OCI-LY3 (cell line): ENCODE measurements at regions not wholly inside any gene's neighbourhood (a gene's known extent, or its start where the extent isn't known, plus 50 kb on each side); places are given as distances from the start of the nearest gene placed in this dataset.

ENCODE experiments used
- H2AFZ ChIP-seq: fragments of 200-600, 300-600 bp; shearing (Covaris generic); 2 replicates; pipeline ENCODE4 v1.6.0; 2014; ENCODE audit warnings: antibody characterized with exemption, low read depth, low read length
- H3K27ac ChIP-seq: fragments of 200-600, 300-600 bp; sonication (generic); 2 replicates; pipeline ENCODE4 v1.5.1; 2014; ENCODE audit warnings: mild to moderate bottlenecking, low read length, moderate library complexity, mixed read lengths
- H3K27me3 ChIP-seq: fragments of 200-600, 300-600 bp; sonication (generic); 2 replicates; pipeline ENCODE4 v1.6.1; 2014; ENCODE audit warnings: low read depth, low read length, mixed read lengths
- H3K36me3 ChIP-seq: fragments of 200-600, 300-600 bp; sonication (generic); replicated peaks from 2 replicates; pipeline ENCODE3; 2014; ENCODE audit warnings: low read depth, low read length, mixed read lengths
- H3K4me1 ChIP-seq: fragments of 300-600, 200-600 bp; sonication (generic); 2 replicates; pipeline ENCODE4 v1.6.1; 2014; ENCODE audit warnings: low read length, mixed read lengths
- H3K4me2 ChIP-seq: fragments of 200-600, 300-600 bp; sonication (generic); 2 replicates; pipeline ENCODE4 v1.6.1; 2014; ENCODE audit warnings: low read length, mixed read lengths
- H3K4me3 ChIP-seq: fragments of 300-600, 200-600 bp; sonication (generic); 2 replicates; pipeline ENCODE4 v1.5.1; 2014; ENCODE audit warnings: antibody characterized with exemption, mild to moderate bottlenecking, low read length, moderate library complexity
- H3K79me2 ChIP-seq: fragments of 300-600, 200-600 bp; shearing (Covaris generic); 2 replicates; pipeline ENCODE4 v1.6.1; 2014; ENCODE audit warnings: mild to moderate bottlenecking, low read length, mixed read lengths
- H3K9ac ChIP-seq: fragments of 300-600, 200-600 bp; shearing (Covaris generic); 2 replicates; pipeline ENCODE4 v1.6.0; 2014; ENCODE audit warnings: mild to moderate bottlenecking, low read length, moderate library complexity
- H3K9me3 ChIP-seq: fragments of 200-600, 300-600 bp; shearing (Covaris generic); 2 replicates; pipeline ENCODE4 v1.6.1; 2014; ENCODE audit warnings: low read length, mixed read lengths; ENCODE audit not compliant: insufficient read depth
- H4K20me1 ChIP-seq: fragments of 200-600, 300-600 bp; sonication (generic); 2 replicates; pipeline ENCODE4 v1.6.1; 2016; ENCODE audit warnings: low read length, mixed read lengths; ENCODE audit not compliant: insufficient read depth
- EZH2phosphoT487 ChIP-seq: fragments of 200-600 bp; shearing (Covaris generic); IDR thresholded peaks from 2 replicates; pipeline ENCODE4 v1.6.1; 2018; ENCODE audit warnings: antibody characterized with exemption, mixed run types, low read depth
- TF ChIP-seq, protein P1 (sequence below): fragments of 200-600, 300-600 bp; sonication (generic); IDR thresholded peaks from 2 replicates; pipeline ENCODE4 v1.5.1; 2014; ENCODE audit warnings: antibody characterized with exemption, low read length, low read depth

GRCh38 chr1:4980211-4980610, 325.8 kb downstream of the AJAP1 start:
- no peaks in the 10 kb centered on the region for H3K79me2 ChIP-seq
- TF ChIP-seq EZH2phosphoT487 = no peak
- H3K4me3 ChIP-seq = no peak overlapping the region
- H2AFZ ChIP-seq = no peak overlapping the region
- H3K27ac ChIP-seq = no peak overlapping the region
- no peaks in the 10 kb centered on the region for H3K36me3 ChIP-seq
- no peaks in the 10 kb centered on the region for H4K20me1 ChIP-seq
- H3K4me2 ChIP-seq = no peak overlapping the region
- no peak overlapping the region for H3K9ac ChIP-seq
- no peaks in the 10 kb centered on the region for H3K9me3 ChIP-seq
- H3K4me1 ChIP-seq = no peaks in the 10 kb centered on the region
- H3K27me3 ChIP-seq = no peaks in the 10 kb centered on the region

DNA sequence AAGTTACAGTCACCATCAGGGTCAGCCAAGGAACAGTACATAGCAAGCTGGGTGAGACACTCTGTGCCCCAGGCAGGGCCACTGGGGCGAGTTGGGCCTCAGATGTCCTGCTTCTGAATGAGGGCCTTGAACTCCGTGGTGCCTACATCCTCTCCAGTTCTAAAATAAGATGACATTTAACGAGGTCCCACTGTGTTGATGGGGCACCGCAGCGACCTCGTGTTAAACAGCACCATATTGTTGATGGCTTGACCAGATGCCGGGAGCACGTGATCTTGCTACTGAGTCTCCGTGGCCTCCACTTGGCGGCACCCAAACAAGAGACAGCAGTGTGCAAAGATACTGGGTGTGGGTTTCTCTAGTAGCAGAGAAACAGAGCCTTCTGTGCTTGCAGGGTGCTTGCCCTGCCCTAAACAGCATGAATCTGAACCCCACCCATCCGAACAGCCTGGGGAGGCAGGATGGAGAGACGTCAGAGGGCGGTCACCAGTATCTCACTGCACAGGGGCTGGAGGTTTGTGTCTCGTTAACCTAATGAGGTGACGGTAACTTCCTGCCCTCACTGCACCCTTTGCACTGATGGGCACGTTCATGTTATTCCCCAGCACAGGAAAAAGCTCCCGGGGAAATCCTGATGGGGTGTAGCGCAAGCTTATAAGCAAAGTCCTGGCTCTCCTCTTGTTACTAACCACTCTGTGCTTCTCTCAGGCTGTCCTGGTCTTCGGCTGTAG, 324.4 kb downstream of the AJAP1 start:
- no peak overlapping the region for H3K4me2 ChIP-seq
- H3K9ac ChIP-seq = no peak overlapping the region
- no peak overlapping the region for H2AFZ ChIP-seq
- H3K79me2 ChIP-seq = no peaks in the 10 kb centered on the region
- no peaks in the 10 kb centered on the region for H4K20me1 ChIP-seq
- no peak overlapping the region for H3K27ac ChIP-seq
- no peak overlapping the region for H3K4me3 ChIP-seq
- TF ChIP-seq EZH2phosphoT487 = no peak
- TF ChIP-seq, protein P1, sequence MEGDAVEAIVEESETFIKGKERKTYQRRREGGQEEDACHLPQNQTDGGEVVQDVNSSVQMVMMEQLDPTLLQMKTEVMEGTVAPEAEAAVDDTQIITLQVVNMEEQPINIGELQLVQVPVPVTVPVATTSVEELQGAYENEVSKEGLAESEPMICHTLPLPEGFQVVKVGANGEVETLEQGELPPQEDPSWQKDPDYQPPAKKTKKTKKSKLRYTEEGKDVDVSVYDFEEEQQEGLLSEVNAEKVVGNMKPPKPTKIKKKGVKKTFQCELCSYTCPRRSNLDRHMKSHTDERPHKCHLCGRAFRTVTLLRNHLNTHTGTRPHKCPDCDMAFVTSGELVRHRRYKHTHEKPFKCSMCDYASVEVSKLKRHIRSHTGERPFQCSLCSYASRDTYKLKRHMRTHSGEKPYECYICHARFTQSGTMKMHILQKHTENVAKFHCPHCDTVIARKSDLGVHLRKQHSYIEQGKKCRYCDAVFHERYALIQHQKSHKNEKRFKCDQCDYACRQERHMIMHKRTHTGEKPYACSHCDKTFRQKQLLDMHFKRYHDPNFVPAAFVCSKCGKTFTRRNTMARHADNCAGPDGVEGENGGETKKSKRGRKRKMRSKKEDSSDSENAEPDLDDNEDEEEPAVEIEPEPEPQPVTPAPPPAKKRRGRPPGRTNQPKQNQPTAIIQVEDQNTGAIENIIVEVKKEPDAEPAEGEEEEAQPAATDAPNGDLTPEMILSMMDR = no peak
- no peaks in the 10 kb centered on the region for H3K36me3 ChIP-seq
- H3K27me3 ChIP-seq = no peaks in the 10 kb centered on the region
- no peaks in the 10 kb centered on the region for H3K9me3 ChIP-seq
- no peaks in the 10 kb centered on the region for H3K4me1 ChIP-seq

- Histone ChIP-seq H3K4me3 (no peak overlapping the region), H3K9me3 (no peaks in the 10 kb centered on the region), H3K36me3 (no peaks in the 10 kb centered on the region), H2AFZ (no peak overlapping the region), H3K4me2 (no peak overlapping the region), H3K27me3 (no peaks in the 10 kb centered on the region), H3K9ac (no peak overlapping the region), H3K79me2 (no peaks in the 10 kb centered on the region), H3K4me1 (no peaks in the 10 kb centered on the region), H4K20me1 (no peaks in the 10 kb centered on the region), H3K27ac (no peak overlapping the region)
- TF ChIP-seq, protein P1 = no peak
- TF ChIP-seq EZH2phosphoT487 = no peak
Observed at GRCh38 chr1:4977701-4978100, 323.3 kb downstream of the AJAP1 start.

GRCh38 chr1:4976859-4977440, 322.5 kb downstream of the AJAP1 start:
- H3K4me1 ChIP-seq = no peaks in the 10 kb centered on the region
- TF ChIP-seq, protein P1 = no peak
- TF ChIP-seq EZH2phosphoT487 = no peak
- no peak overlapping the region for H2AFZ ChIP-seq
- H3K9me3 ChIP-seq = no peaks in the 10 kb centered on the region
- no peak overlapping the region for H3K4me3 ChIP-seq
- H3K9ac ChIP-seq = no peak overlapping the region
- no peaks in the 10 kb centered on the region for H4K20me1 ChIP-seq
- H3K27ac ChIP-seq = no peak overlapping the region
- H3K27me3 ChIP-seq = no peaks in the 10 kb centered on the region
- H3K36me3 ChIP-seq = no peaks in the 10 kb centered on the region
- H3K79me2 ChIP-seq = no peaks in the 10 kb centered on the region
- no peak overlapping the region for H3K4me2 ChIP-seq
